ENCODE measurements at regions not wholly inside any gene's neighbourhood (a gene's known extent, or its start where the extent isn't known, plus 50 kb on each side); places are given as distances from the start of the nearest gene placed in this dataset.

DNA sequence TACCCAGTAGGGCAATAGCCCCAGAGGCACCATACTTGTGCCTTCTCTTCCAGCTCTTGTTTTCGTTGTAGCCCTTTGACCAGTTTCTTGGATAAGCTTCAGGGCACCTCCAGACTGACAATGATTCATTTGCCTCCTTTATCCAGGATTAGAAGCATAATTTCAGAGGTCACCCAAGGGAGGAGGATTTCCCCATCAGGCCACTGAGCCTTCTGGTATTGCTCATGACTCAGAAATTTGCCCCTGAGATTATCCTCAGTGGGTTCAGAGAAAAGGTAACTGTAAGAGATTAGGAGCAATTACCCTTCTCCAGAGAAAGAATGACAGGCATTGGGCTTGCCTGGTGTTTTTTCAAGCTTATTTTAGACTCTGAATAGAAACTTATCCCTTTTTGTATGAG, 147.9 kb downstream of the MSX2 start:
- no peak for ATAC-seq
- TF ChIP-seq, protein P1, sequence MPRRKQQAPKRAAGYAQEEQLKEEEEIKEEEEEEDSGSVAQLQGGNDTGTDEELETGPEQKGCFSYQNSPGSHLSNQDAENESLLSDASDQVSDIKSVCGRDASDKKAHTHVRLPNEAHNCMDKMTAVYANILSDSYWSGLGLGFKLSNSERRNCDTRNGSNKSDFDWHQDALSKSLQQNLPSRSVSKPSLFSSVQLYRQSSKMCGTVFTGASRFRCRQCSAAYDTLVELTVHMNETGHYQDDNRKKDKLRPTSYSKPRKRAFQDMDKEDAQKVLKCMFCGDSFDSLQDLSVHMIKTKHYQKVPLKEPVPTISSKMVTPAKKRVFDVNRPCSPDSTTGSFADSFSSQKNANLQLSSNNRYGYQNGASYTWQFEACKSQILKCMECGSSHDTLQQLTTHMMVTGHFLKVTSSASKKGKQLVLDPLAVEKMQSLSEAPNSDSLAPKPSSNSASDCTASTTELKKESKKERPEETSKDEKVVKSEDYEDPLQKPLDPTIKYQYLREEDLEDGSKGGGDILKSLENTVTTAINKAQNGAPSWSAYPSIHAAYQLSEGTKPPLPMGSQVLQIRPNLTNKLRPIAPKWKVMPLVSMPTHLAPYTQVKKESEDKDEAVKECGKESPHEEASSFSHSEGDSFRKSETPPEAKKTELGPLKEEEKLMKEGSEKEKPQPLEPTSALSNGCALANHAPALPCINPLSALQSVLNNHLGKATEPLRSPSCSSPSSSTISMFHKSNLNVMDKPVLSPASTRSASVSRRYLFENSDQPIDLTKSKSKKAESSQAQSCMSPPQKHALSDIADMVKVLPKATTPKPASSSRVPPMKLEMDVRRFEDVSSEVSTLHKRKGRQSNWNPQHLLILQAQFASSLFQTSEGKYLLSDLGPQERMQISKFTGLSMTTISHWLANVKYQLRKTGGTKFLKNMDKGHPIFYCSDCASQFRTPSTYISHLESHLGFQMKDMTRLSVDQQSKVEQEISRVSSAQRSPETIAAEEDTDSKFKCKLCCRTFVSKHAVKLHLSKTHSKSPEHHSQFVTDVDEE (CRISPR knock-in tag; IDR thresholded peaks at IDR 0.05) = no peak

DNA sequence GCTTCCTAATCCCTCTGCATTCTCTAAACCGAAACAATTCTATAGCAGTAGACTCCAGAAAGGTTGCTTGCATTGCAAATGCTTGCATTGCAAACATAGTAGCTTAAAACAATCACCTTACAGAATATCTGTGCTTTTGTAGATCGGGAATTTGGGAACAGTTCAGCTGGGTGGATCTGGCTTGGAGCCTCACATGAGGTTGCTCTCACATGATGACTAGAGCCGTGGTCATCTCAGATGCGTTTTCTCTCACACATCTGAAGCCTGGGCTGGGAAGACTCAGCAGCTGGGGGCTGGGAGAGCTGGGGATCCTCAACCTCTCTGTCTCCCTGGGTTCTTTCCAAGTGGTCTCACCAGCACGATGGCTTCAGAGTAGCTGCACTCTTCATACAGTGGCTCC, 127.8 kb downstream of the MSX2 start:
- ATAC-seq = no peak
- TF ChIP-seq PPARA (CRISPR knock-in tag; IDR thresholded peaks at IDR 0.05; ENCODE audit: borderline replicate concordance) (no peak), OSR1 (CRISPR knock-in tag; IDR thresholded peaks at IDR 0.05) (no peak), ESRRG (CRISPR knock-in tag; IDR thresholded peaks at IDR 0.05) (no peak), TCF4 (CRISPR knock-in tag; IDR thresholded peaks at IDR 0.05; ENCODE audit: borderline replicate concordance) (no peak), BACH2 (CRISPR knock-in tag; IDR thresholded peaks at IDR 0.05; ENCODE audit: borderline replicate concordance) (no peak), ARNTL (CRISPR knock-in tag; IDR thresholded peaks at IDR 0.05; ENCODE audit: borderline replicate concordance, low read depth) (no peak), RARB (CRISPR knock-in tag; IDR thresholded peaks at IDR 0.05) (no peak), GLIS3 (CRISPR knock-in tag; IDR thresholded peaks at IDR 0.05) (no peak)
- TF ChIP-seq, protein P1 (CRISPR knock-in tag; IDR thresholded peaks at IDR 0.05) = no peak
- TF ChIP-seq, protein P2, sequence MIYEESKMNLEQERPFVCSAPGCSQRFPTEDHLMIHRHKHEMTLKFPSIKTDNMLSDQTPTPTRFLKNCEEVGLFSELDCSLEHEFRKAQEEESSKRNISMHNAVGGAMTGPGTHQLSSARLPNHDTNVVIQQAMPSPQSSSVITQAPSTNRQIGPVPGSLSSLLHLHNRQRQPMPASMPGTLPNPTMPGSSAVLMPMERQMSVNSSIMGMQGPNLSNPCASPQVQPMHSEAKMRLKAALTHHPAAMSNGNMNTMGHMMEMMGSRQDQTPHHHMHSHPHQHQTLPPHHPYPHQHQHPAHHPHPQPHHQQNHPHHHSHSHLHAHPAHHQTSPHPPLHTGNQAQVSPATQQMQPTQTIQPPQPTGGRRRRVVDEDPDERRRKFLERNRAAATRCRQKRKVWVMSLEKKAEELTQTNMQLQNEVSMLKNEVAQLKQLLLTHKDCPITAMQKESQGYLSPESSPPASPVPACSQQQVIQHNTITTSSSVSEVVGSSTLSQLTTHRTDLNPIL (CRISPR knock-in tag; IDR thresholded peaks at IDR 0.05; ENCODE audit: low read depth) = no peak
- TF ChIP-seq, protein P3, sequence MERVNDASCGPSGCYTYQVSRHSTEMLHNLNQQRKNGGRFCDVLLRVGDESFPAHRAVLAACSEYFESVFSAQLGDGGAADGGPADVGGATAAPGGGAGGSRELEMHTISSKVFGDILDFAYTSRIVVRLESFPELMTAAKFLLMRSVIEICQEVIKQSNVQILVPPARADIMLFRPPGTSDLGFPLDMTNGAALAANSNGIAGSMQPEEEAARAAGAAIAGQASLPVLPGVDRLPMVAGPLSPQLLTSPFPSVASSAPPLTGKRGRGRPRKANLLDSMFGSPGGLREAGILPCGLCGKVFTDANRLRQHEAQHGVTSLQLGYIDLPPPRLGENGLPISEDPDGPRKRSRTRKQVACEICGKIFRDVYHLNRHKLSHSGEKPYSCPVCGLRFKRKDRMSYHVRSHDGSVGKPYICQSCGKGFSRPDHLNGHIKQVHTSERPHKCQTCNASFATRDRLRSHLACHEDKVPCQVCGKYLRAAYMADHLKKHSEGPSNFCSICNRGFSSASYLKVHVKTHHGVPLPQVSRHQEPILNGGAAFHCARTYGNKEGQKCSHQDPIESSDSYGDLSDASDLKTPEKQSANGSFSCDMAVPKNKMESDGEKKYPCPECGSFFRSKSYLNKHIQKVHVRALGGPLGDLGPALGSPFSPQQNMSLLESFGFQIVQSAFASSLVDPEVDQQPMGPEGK (CRISPR knock-in tag; IDR thresholded peaks at IDR 0.05; ENCODE audit: borderline replicate concordance) = no peak

DNA sequence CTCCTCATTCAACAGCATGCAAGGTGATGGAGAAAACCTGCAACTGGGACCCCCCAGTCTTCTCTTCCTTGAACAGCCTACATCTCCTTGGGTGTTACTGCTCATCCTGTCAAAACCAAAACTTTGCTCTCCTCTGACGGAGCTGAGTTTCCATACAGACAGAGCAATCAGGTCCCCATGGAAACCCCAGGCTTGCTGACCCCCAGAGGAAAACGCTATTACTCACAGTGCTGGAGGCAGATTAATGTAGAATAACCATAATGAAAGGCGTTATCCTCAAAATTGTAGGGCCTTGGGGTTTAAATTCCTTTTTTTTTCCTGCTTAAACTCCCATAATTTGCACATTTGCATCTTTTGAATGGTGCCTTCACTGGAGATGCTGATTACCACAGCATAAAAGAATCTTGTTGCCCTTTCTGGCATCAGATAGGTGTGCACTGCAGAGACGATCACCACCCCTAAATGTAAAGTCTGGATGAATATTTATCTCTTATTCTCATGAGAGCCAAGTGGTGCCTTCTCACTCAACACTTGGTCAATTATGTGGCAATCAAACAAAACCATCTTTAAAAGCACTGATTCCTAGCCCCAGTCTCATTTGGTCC, 126.3 kb downstream of the MSX2 start:
- TF ChIP-seq RARB (CRISPR knock-in tag; IDR thresholded peaks at IDR 0.05) = no peak
- TF ChIP-seq, protein P4, sequence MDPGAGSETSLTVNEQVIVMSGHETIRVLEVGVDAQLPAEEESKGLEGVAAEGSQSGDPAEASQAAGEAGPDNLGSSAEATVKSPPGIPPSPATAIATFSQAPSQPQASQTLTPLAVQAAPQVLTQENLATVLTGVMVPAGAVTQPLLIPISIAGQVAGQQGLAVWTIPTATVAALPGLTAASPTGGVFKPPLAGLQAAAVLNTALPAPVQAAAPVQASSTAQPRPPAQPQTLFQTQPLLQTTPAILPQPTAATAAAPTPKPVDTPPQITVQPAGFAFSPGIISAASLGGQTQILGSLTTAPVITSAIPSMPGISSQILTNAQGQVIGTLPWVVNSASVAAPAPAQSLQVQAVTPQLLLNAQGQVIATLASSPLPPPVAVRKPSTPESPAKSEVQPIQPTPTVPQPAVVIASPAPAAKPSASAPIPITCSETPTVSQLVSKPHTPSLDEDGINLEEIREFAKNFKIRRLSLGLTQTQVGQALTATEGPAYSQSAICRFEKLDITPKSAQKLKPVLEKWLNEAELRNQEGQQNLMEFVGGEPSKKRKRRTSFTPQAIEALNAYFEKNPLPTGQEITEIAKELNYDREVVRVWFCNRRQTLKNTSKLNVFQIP (CRISPR knock-in tag; IDR thresholded peaks at IDR 0.05; ENCODE audit: borderline replicate concordance, low read depth) = no peak
- TF ChIP-seq ZNF8 (CRISPR knock-in tag; IDR thresholded peaks at IDR 0.05) = no peak
- TF ChIP-seq, protein P3 (CRISPR knock-in tag; IDR thresholded peaks at IDR 0.05; ENCODE audit: borderline replicate concordance) = no peak
- TF ChIP-seq ZC3H10 (CRISPR knock-in tag; IDR thresholded peaks at IDR 0.05) = no peak
- TF ChIP-seq, protein P5, sequence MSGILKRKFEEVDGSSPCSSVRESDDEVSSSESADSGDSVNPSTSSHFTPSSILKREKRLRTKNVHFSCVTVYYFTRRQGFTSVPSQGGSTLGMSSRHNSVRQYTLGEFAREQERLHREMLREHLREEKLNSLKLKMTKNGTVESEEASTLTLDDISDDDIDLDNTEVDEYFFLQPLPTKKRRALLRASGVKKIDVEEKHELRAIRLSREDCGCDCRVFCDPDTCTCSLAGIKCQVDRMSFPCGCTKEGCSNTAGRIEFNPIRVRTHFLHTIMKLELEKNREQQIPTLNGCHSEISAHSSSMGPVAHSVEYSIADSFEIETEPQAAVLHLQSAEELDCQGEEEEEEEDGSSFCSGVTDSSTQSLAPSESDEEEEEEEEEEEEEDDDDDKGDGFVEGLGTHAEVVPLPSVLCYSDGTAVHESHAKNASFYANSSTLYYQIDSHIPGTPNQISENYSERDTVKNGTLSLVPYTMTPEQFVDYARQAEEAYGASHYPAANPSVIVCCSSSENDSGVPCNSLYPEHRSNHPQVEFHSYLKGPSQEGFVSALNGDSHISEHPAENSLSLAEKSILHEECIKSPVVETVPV (CRISPR knock-in tag; IDR thresholded peaks at IDR 0.05) = no peak
- no peak for TF ChIP-seq ZNF565 (CRISPR knock-in tag; conservative IDR thresholded peaks at IDR 0.05; ENCODE audit: low read depth)
- no peak for TF ChIP-seq ZFP30 (CRISPR knock-in tag; IDR thresholded peaks at IDR 0.05)
- TF ChIP-seq PPARA (CRISPR knock-in tag; IDR thresholded peaks at IDR 0.05; ENCODE audit: borderline replicate concordance) = no peak
- no peak for TF ChIP-seq ESRRG (CRISPR knock-in tag; IDR thresholded peaks at IDR 0.05)
- no peak for TF ChIP-seq ARNTL (CRISPR knock-in tag; IDR thresholded peaks at IDR 0.05; ENCODE audit: borderline replicate concordance, low read depth)
- ATAC-seq = no peak
